Fibroblast of villous mesenchyme (primary cell): ENCODE measurements at regions not wholly inside any gene's neighbourhood (a gene's known extent, or its start where the extent isn't known, plus 50 kb on each side); places are given as distances from the start of the nearest gene placed in this dataset.
A peak's percentile ranks its signal among the peaks of the same experiment; 100 is the strongest.

Experiments
- DNase-seq: peaks from one replicate; pipeline ENCODE4 v3.0.0-alpha.2; 2010; ENCODE audit warnings: low read depth
- H3K4me3 ChIP-seq: 2 replicates; pipeline ENCODE4 v1.5.1; 2011; ENCODE audit warnings: low read depth, mild to moderate bottlenecking, low read length
- CTCF ChIP-seq: IDR thresholded peaks from 2 replicates; pipeline ENCODE4 v1.5.1; 2012; ENCODE audit warnings: low read depth, mild to moderate bottlenecking, low read length; ENCODE audit not compliant: insufficient read depth

DNA sequence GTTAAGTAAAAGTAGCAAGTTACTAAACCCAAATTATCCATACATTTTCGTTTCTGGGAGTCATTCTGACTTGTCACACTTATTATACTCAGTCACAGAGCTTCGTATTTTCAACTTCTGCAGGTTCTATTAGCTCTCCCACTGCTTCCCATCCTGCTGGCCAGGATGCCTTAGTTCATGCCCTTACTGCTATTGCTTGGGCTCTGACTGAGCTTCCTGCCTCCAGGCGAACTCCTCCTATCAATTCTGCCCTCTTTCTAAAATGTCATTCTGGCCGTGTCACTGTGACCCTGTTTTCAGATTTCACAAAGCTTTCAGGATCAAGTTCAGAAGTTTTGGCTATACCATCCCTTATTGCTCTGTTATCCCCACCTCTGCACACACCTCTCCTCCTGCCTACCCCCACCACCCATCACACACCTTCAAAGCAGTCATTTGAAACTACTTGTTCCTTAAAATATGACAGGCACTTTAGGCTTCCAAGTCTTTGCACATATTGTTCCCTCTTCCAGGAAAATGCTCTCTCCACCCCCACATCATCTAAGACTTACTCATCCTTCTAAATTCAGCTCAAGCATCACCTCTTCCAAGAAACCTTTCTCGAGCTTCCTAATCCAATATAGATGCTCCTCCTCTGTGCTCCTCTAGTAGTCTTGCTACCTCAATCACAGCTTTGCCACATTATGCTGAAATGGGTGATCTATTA is 278.0 kb downstream of the BRINP2 start:
- DNase-seq: peak; percentile 5
- H3K4me3 ChIP-seq: no peak overlapping the region
- TF ChIP-seq CTCF: no peak

DNA sequence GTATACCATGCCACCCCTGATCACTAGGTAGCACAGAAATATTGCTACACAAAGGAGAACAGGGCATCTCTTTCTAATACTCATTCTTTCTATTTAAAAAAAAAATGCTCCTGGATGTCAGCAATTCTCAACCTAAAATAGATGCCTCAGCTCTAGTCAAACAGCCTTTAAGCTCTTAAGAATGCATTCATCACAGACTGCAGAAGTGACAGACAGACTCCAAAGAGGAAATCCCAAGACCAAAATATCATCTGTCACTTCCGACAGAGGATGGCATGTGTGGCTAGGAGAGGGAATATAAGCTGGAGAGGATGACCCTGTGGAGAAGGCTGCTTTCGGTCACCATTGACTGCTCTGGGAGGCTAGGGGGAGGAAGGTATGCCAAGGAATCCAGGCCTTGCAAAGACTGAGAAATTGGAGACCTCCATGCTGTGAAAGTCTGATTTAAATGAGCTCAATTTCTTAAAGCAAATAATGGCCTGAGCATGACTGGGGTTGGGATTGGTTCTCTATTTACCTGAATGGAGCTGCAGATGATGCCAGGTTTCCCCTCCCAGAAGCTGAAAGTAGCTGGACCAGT is 277.4 kb downstream of the BRINP2 start:
- TF ChIP-seq CTCF: no peak
- no peak overlapping the region for H3K4me3 ChIP-seq
- DNase-seq: no peak

- no peak overlapping the region for H3K4me3 ChIP-seq
- DNase-seq: no peak
- no peak for TF ChIP-seq CTCF
Observed at GRCh38 chr1:177444997-177445746, 274.4 kb downstream of the BRINP2 start.

- TF ChIP-seq CTCF: no peak
- H3K4me3 ChIP-seq: no peak overlapping the region
- DNase-seq: no peak
Observed at GRCh38 chr1:177443003-177443402, 272.2 kb downstream of the BRINP2 start.

- no peak for TF ChIP-seq CTCF
- DNase-seq: no peak
- H3K4me3 ChIP-seq: no peak overlapping the region
Observed at GRCh38 chr1:177442584-177442983, 271.8 kb downstream of the BRINP2 start.

DNA sequence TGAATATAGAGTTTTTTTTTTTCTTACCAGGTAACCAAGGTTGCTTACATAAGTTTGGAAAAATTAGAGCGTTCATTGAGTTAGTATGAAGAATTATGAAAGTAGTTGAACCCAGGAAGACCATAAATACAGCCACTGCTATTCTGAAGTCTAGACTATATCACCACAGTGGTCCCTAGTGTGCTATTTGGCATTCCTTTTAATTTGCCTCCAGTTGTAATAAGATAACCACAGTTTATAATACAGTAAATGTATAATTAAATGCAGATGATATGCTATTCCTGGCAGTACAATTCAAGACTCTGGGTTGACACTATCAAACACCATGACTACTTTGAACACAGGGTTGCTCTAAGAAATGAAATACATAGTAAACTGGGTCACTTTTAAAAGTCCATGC is 270.5 kb downstream of the BRINP2 start:
- no peak for DNase-seq
- no peak for TF ChIP-seq CTCF

More for the DNA sequence above, 270.5 kb downstream of the BRINP2 start:
- H3K4me3 ChIP-seq: no peak overlapping the region
